HepG2 (cell line): ENCODE measurements at regions not wholly inside any gene's neighbourhood (a gene's known extent, or its start where the extent isn't known, plus 50 kb on each side); places are given as distances from the start of the nearest gene placed in this dataset.

Source experiments
- FOXJ3 ChIP-seq: sonication (generic); formaldehyde crosslinking; IDR thresholded peaks from 2 replicates; pipeline ENCODE4 v1.4.0; 2020; ENCODE audit warnings: missing genetic modification reagents, mild to moderate bottlenecking, borderline replicate concordance
- GFI1 ChIP-seq: sonication (generic); formaldehyde crosslinking; IDR thresholded peaks from 2 replicates; pipeline ENCODE4 v1.5.0; 2020; ENCODE audit warnings: missing genetic modification reagents, mild to moderate bottlenecking, borderline replicate concordance
- HDAC2 ChIP-seq: sonication (generic); formaldehyde crosslinking; IDR thresholded peaks from 2 replicates; pipeline ENCODE4 v1.4.0; 2020; ENCODE audit warnings: missing genetic modification reagents
- HNF4A ChIP-seq: sonication (generic); formaldehyde crosslinking; IDR thresholded peaks from 2 replicates; pipeline ENCODE4 v1.4.0; 2020; ENCODE audit warnings: missing genetic modification reagents
- JUNB ChIP-seq: sonication (generic); formaldehyde crosslinking; IDR thresholded peaks from 2 replicates; pipeline ENCODE4 v1.8.0; 2022; ENCODE audit warnings: missing genetic modification reagents, mild to moderate bottlenecking, borderline replicate concordance
- MYPOP ChIP-seq: sonication (generic); formaldehyde crosslinking; IDR thresholded peaks from 2 replicates; pipeline ENCODE4 v1.8.1; 2023; ENCODE audit warnings: mild to moderate bottlenecking, moderate library complexity, missing genetic modification reagents
- NKX3-1 ChIP-seq: sonication (generic); formaldehyde crosslinking; IDR thresholded peaks from 2 replicates; pipeline ENCODE4 v1.5.0; 2020; ENCODE audit warnings: missing genetic modification reagents
- PHF21A ChIP-seq: sonication (generic); formaldehyde crosslinking; IDR thresholded peaks from 2 replicates; pipeline ENCODE4 v1.5.0; 2020; ENCODE audit warnings: mild to moderate bottlenecking, missing genetic modification reagents
- POLR2G ChIP-seq: fragments of 200-400 bp; formaldehyde crosslinking; IDR thresholded peaks from 2 replicates; pipeline ENCODE4 v1.6.1; 2018; ENCODE audit warnings: mild to moderate bottlenecking, low read depth, low read length, moderate library complexity
- PRDM15 ChIP-seq: sonication (generic); formaldehyde crosslinking; IDR thresholded peaks from 2 replicates; pipeline ENCODE4 v1.4.0; 2020; ENCODE audit warnings: missing genetic modification reagents
- TAF15 ChIP-seq: fragments of 200-400 bp; formaldehyde crosslinking; IDR thresholded peaks from one replicate; pipeline ENCODE4 v1.6.1; 2018; ENCODE audit warnings: mild to moderate bottlenecking, low read depth, low read length; ENCODE audit not compliant: poor library complexity, severe bottlenecking
- TFDP2 ChIP-seq: sonication (generic); formaldehyde crosslinking; IDR thresholded peaks from 2 replicates; pipeline ENCODE4 v1.4.0; 2020; ENCODE audit warnings: missing genetic modification reagents
- THYN1 ChIP-seq: sonication (generic); formaldehyde crosslinking; IDR thresholded peaks from 2 replicates; pipeline ENCODE4 v1.8.1; 2023; ENCODE audit warnings: low read depth, mild to moderate bottlenecking, moderate library complexity, missing genetic modification reagents, borderline replicate concordance
- WIZ ChIP-seq: sonication (generic); formaldehyde crosslinking; IDR thresholded peaks from 2 replicates; pipeline ENCODE4 v1.5.1; 2020; ENCODE audit warnings: mild to moderate bottlenecking, missing genetic modification reagents
- ZFP41 ChIP-seq: sonication (generic); formaldehyde crosslinking; IDR thresholded peaks from 2 replicates; pipeline ENCODE4 v1.4.0; 2020; ENCODE audit warnings: mild to moderate bottlenecking, missing genetic modification reagents, borderline replicate concordance
- ZFY ChIP-seq: sonication (generic); formaldehyde crosslinking; IDR thresholded peaks from 2 replicates; pipeline ENCODE4 v1.4.0; 2020; ENCODE audit warnings: missing genetic modification reagents
- ZNF136 ChIP-seq: sonication (generic); formaldehyde crosslinking; IDR thresholded peaks from 2 replicates; pipeline ENCODE4 v1.8.1; 2022; ENCODE audit warnings: low read depth, mild to moderate bottlenecking, moderate library complexity, missing genetic modification reagents
- ZNF367 ChIP-seq: sonication (generic); formaldehyde crosslinking; IDR thresholded peaks from 2 replicates; pipeline ENCODE4 v1.4.0; 2020; ENCODE audit warnings: missing genetic modification reagents, borderline replicate concordance
- ZNF839 ChIP-seq: sonication (generic); formaldehyde crosslinking; IDR thresholded peaks from 2 replicates; pipeline ENCODE4 v1.4.0; 2020; ENCODE audit warnings: missing genetic modification reagents, mild to moderate bottlenecking, borderline replicate concordance
- ZNF879 ChIP-seq: sonication (generic); formaldehyde crosslinking; IDR thresholded peaks from 2 replicates; pipeline ENCODE4 v1.8.1; 2023; ENCODE audit warnings: missing genetic modification reagents
- TF ChIP-seq, protein P1 (sequence below): sonication (generic); formaldehyde crosslinking; IDR thresholded peaks from 2 replicates; pipeline ENCODE4 v1.5.0; 2020; ENCODE audit warnings: mild to moderate bottlenecking, missing genetic modification reagents, moderate library complexity

DNA sequence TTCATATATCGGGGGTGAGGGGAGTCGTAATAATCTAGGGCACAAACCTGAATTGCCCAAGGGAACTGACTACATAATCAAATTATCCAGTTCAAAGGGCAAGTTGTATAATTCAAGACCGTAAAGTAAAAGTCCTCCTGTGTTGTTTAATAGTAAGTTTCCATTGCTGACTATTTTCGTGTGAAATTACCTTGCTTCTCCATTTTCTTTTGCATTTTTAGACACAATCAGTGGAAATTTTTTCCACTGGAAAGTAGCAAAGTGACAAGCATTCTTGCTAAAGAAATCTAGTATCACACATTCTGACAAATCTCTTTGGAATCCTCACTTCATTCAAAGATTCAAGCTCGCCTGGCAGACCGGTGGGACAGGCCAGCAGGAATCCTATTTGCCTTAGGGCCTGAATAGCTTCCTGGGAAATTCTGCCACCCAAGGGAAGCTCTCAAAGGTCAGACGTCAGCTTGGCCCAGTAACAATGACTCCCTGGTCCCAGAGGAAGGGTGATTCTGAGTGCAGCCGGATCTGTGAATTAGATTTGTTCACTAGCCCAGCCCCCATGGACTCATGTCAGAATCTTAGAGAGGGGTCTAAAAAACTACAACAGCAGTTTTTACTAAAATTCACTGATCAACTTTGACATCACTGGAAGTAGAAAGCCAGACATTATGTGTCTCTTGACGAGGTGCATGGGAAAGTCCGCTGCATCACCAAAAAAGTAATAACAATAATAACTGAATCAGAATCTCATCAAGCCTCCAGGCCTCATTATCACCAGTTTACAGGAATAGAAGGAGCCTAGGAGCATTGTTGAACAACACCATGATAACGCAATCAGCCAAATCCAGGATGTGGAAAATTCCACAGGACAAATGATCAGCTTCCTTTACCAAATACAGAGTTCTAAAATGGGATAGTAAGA is 161.0 kb downstream of the SKIDA1 start (continued):
- TF ChIP-seq PHF21A (CRISPR knock-in tag) (peak; percentile 83), HDAC2 (CRISPR knock-in tag) (0 out of 2 replicates have a peak, but pooled peaks have one; percentile 36), JUNB (no peak), PRDM15 (CRISPR knock-in tag) (0 out of 2 replicates have a peak, but pooled peaks have one; percentile 22), ZFY (CRISPR knock-in tag) (no peak; the same call in 1 of the 2 replicates), WIZ (CRISPR knock-in tag) (peak; percentile 35; the same call in 1 of the 2 replicates), ZNF879 (CRISPR knock-in tag) (0 out of 2 replicates have a peak, but pooled peaks have one; percentile 29), GFI1 (CRISPR knock-in tag) (peak; percentile 45; the same call in 1 of the 2 replicates), POLR2G (no peak), ZNF839 (no peak), FOXJ3 (CRISPR knock-in tag) (no peak), ZFP41 (CRISPR knock-in tag) (no peak), ZNF136 (CRISPR knock-in tag) (no peak), HNF4A (peak; percentile 31; the same call in 1 of the 2 replicates), ZNF367 (CRISPR knock-in tag) (no peak), NKX3-1 (CRISPR knock-in tag) (0 out of 2 replicates have a peak, but pooled peaks have one; percentile 45), MYPOP (no peak), TAF15 (no peak), THYN1 (no peak), TFDP2 (0 out of 2 replicates have a peak, but pooled peaks have one; percentile 8)
- TF ChIP-seq, protein P1, sequence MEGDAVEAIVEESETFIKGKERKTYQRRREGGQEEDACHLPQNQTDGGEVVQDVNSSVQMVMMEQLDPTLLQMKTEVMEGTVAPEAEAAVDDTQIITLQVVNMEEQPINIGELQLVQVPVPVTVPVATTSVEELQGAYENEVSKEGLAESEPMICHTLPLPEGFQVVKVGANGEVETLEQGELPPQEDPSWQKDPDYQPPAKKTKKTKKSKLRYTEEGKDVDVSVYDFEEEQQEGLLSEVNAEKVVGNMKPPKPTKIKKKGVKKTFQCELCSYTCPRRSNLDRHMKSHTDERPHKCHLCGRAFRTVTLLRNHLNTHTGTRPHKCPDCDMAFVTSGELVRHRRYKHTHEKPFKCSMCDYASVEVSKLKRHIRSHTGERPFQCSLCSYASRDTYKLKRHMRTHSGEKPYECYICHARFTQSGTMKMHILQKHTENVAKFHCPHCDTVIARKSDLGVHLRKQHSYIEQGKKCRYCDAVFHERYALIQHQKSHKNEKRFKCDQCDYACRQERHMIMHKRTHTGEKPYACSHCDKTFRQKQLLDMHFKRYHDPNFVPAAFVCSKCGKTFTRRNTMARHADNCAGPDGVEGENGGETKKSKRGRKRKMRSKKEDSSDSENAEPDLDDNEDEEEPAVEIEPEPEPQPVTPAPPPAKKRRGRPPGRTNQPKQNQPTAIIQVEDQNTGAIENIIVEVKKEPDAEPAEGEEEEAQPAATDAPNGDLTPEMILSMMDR (CRISPR knock-in tag), result peak; percentile 33; the same call in 1 of the 2 replicates
